B cell (primary cell): ENCODE measurements at regions not wholly inside any gene's neighbourhood (a gene's known extent, or its start where the extent isn't known, plus 50 kb on each side); places are given as distances from the start of the nearest gene placed in this dataset.

Source experiments
- ATAC-seq: fragments of 200-7000 bp; cut with Tn5 transposase; one replicate; pipeline ENCODE4 v1.10.0; 2021; ENCODE audit warnings: low read depth, mild to moderate bottlenecking, moderate number of reproducible peaks, moderate library complexity
- CTCF ChIA-PET: fragments of 350-600 bp; sonication (Branson Sonifier 250); formaldehyde crosslinking; loops from one replicate; lab custom pipeline; 2021; ENCODE audit warnings: antibody characterized with exemption, inconsistent platforms; lab: Charles Lee
- POLR2A ChIA-PET: fragments of 350-600 bp; sonication (Branson Sonifier 250); formaldehyde crosslinking; loops from one replicate; lab custom pipeline; 2021; ENCODE audit warnings: antibody characterized with exemption; lab: Charles Lee
- DNase-seq: peaks from one replicate; pipeline ENCODE4 v3.0.0; 2013
- H2AFZ ChIP-seq: 2 replicates; pipeline ENCODE4 v1.6.1; 2012; ENCODE audit warnings: mild to moderate bottlenecking, low read depth, low read length; ENCODE audit not compliant: insufficient read depth, poor library complexity, severe bottlenecking
- H3K27ac ChIP-seq, 2 donors: 1 replicate in 1 of 2; 2 replicates in 1 of 2; pipeline ENCODE4 v1.5.1; 2012 to 2013; ENCODE audit warnings: low read length in 2 of 2, mild to moderate bottlenecking in 2 of 2, moderate library complexity in 1 of 2
- H3K27me3 ChIP-seq, 4 experiments: fragments of 200-600 bp in 1 of 4; sonication (generic) in 1 of 4; replicated peaks in 1 of 4; 1 replicate in 2 of 4; 2 replicates in 2 of 4; pipeline versions ENCODE4 v1.6.1 to v1.7.0; 2013 to 2016; ENCODE audit warnings: low read length in 3 of 4, mild to moderate bottlenecking in 2 of 4, mixed read lengths in 1 of 4, moderate library complexity in 1 of 4; ENCODE audit not compliant: insufficient read depth in 4 of 4, control insufficient read depth in 3 of 4; ENCODE audit errors: control extremely low read depth in 1 of 4
- H3K36me3 ChIP-seq, 2 experiments: replicated peaks in 1 of 2; 1 replicate in 1 of 2; 2 replicates in 1 of 2; pipeline versions ENCODE4 v1.6.1 to v1.7.1; 2013; ENCODE audit warnings: low read length in 1 of 2; ENCODE audit not compliant: insufficient read depth in 2 of 2, control insufficient read depth in 1 of 2; ENCODE audit errors: control extremely low read depth in 1 of 2, extremely low read depth in 1 of 2
- H3K4me1 ChIP-seq, 2 donors: fragments of 200-600 bp in 1 of 2; sonication (generic) in 1 of 2; 1 replicate in 1 of 2; 2 replicates in 1 of 2; pipeline versions ENCODE4 v1.5.1 to v1.6.1; 2013 to 2017; ENCODE audit warnings: low read length in 2 of 2; ENCODE audit not compliant: control insufficient read depth in 2 of 2, insufficient read depth in 2 of 2
- H3K4me2 ChIP-seq: replicated peaks from 2 replicates; pipeline ENCODE3; 2012; ENCODE audit warnings: mild to moderate bottlenecking, low read depth, low read length; ENCODE audit not compliant: poor library complexity, severe bottlenecking
- H3K4me3 ChIP-seq, 5 experiments: fragments of 200-600 bp in 1 of 5; sonication (generic) in 1 of 5; 1 replicate in 3 of 5; 2 replicates in 2 of 5; pipeline versions ENCODE4 v1.5.1 to v1.7.0; 2011 to 2016; ENCODE audit warnings: low read length in 4 of 5, mild to moderate bottlenecking in 4 of 5, low read depth in 2 of 5, control low read depth in 1 of 5, moderate library complexity in 1 of 5; ENCODE audit not compliant: insufficient read depth in 1 of 5; ENCODE audit errors: control extremely low read depth in 1 of 5, extremely low read depth in 1 of 5
- H3K79me2 ChIP-seq: fragments of 200-600 bp; sonication (generic); one replicate; pipeline ENCODE4 v1.6.0; 2016; ENCODE audit warnings: low read length; ENCODE audit not compliant: control insufficient read depth, insufficient read depth
- H3K9ac ChIP-seq: fragments of 200-600 bp; sonication (generic); 2 replicates; pipeline ENCODE4 v1.6.1; 2017; ENCODE audit warnings: mild to moderate bottlenecking, low read length, moderate library complexity
- H3K9me3 ChIP-seq, 3 donors: one replicate each; pipeline versions ENCODE4 v1.6.1 to v1.7.1; 2013; ENCODE audit warnings: low read length in 2 of 3; ENCODE audit not compliant: control insufficient read depth in 2 of 3, insufficient read depth in 1 of 3; ENCODE audit errors: control extremely low read depth in 1 of 3
- H4K20me1 ChIP-seq: 2 replicates; pipeline ENCODE4 v1.6.0; 2012; ENCODE audit warnings: mild to moderate bottlenecking, low read length; ENCODE audit not compliant: insufficient read depth, control insufficient read depth, poor library complexity, severe bottlenecking
- H3K27ac Mint-ChIP-seq: one replicate; pipeline ENCODE4 v1.8.0; 2021; ENCODE audit warnings: mixed read lengths
- H3K27me3 Mint-ChIP-seq: one replicate; pipeline ENCODE4 v1.8.0; 2021; ENCODE audit warnings: mixed read lengths
- H3K4me1 Mint-ChIP-seq: one replicate; pipeline ENCODE4 v1.8.0; 2021; ENCODE audit warnings: mixed read lengths
- H3K4me3 Mint-ChIP-seq: one replicate; pipeline ENCODE4 v1.8.0; 2021; ENCODE audit warnings: mixed read lengths
- H3K9me3 Mint-ChIP-seq: one replicate; pipeline ENCODE4 v1.8.0; 2022; ENCODE audit warnings: mixed read lengths; ENCODE audit not compliant: insufficient read depth
- EZH2 ChIP-seq: IDR thresholded peaks from 2 replicates; pipeline ENCODE4 v1.6.1; 2012; ENCODE audit warnings: borderline replicate concordance, low read depth, mild to moderate bottlenecking, moderate library complexity, low read length; ENCODE audit not compliant: insufficient read depth, poor library complexity, severe bottlenecking
- WGBS: methylation state at CpG from one replicate; pipeline ENCODE4 v1.1.5; 2013; ENCODE audit warnings: missing lambda C conversion rate; ENCODE audit not compliant: insufficient coverage; 5-methylcytosine and 5-hydroxymethylcytosine counted together
- intact Hi-C: fragments of 100-400 bp; cut with micrococcal nuclease; formaldehyde crosslinking; loops from one replicate; pipeline ENCODE4 v1.10.0; 2022
- TF ChIP-seq, protein P1 (sequence below): fragments of 200-600 bp; IDR thresholded peaks from one replicate; pipeline ENCODE4 v1.8.0; 2022; ENCODE audit warnings: antibody characterized with exemption, mild to moderate bottlenecking

DNA sequence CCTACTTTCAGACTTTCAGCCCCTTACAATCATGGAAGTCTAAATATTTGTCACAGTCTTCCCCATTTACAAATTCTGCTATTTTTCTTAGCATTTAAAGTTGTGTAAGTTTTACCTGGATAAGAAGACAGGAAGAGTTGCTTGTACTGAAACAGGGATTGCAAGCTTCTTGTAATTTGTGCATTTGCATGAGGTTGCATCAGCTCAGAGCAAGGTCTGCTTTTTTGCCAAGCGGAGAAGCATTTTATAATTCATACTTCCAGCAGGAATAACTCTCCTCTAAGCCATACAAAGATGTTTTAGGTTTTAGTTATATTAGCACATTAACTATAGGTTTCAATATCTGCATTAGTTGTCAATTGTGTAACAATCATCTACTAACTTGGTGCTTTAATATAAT lies 922.0 kb upstream of the PABPC4L start:
- no peak for DNase-seq

DNA sequence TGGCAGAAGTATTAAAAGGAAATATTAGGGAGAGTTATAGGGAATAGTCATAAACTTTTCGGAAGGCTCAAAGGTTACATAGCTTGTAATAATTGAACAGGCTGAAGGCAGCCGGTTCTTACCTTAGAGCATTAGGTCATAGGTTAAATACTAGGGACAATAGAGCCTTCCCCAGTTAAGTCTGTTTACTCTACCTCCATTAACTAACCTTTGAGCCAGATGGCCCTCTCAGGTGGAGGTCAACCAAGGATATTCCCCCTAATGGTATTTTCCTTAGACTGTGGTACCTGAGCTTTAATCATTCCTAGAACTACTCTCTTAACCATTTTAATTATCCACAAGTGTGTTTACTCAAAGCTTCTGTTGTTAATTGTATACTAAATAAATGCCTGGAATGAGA lies 920.9 kb upstream of the PABPC4L start:
- Histone ChIP-seq H2AFZ (no peak overlapping the region), H3K9me3 (no peaks in the 10 kb centered on the region), H3K27me3 (no peaks in the 10 kb centered on the region), H3K36me3 (no peaks in the 10 kb centered on the region), H3K79me2 (no peaks in the 10 kb centered on the region), H4K20me1 (no peaks in the 10 kb centered on the region), H3K27ac (no peak overlapping the region), H3K4me1 (no peaks in the 10 kb centered on the region), H3K4me3 (no peak overlapping the region), H3K9ac (no peak overlapping the region), H3K4me2 (no peak overlapping the region)
- H3K4me1 Mint-ChIP-seq: no peaks in the 10 kb centered on the region
- ChIA-PET POLR2A (no interaction called here), CTCF (no interaction called here)
- WGBS: 100% methylated on average over 1 of the region's 2 CpGs
- H3K9me3 Mint-ChIP-seq: no peaks in the 10 kb centered on the region
- no peak overlapping the region for H3K4me3 Mint-ChIP-seq
- ATAC-seq: no peak
- intact Hi-C loops: no loop called here
- TF ChIP-seq, protein P1, sequence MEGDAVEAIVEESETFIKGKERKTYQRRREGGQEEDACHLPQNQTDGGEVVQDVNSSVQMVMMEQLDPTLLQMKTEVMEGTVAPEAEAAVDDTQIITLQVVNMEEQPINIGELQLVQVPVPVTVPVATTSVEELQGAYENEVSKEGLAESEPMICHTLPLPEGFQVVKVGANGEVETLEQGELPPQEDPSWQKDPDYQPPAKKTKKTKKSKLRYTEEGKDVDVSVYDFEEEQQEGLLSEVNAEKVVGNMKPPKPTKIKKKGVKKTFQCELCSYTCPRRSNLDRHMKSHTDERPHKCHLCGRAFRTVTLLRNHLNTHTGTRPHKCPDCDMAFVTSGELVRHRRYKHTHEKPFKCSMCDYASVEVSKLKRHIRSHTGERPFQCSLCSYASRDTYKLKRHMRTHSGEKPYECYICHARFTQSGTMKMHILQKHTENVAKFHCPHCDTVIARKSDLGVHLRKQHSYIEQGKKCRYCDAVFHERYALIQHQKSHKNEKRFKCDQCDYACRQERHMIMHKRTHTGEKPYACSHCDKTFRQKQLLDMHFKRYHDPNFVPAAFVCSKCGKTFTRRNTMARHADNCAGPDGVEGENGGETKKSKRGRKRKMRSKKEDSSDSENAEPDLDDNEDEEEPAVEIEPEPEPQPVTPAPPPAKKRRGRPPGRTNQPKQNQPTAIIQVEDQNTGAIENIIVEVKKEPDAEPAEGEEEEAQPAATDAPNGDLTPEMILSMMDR: no peak
- TF ChIP-seq EZH2: no peak
- DNase-seq: no peak
- no peak overlapping the region for H3K27ac Mint-ChIP-seq
- no peaks in the 10 kb centered on the region for H3K27me3 Mint-ChIP-seq

More for the DNA sequence above, 922.0 kb upstream of the PABPC4L start:
- no peaks in the 10 kb centered on the region for H3K4me1 ChIP-seq
- no peak overlapping the region for H3K4me2 ChIP-seq
- POLR2A ChIA-PET: no interaction called here
- H3K36me3 ChIP-seq: no peaks in the 10 kb centered on the region
- no peaks in the 10 kb centered on the region for H4K20me1 ChIP-seq
- H2AFZ ChIP-seq: no peak overlapping the region
- H3K4me3 ChIP-seq: no peak overlapping the region
- no peaks in the 10 kb centered on the region for H3K9me3 ChIP-seq
- CTCF ChIA-PET: no interaction called here
- no peak for ATAC-seq
- no peaks in the 10 kb centered on the region for H3K27me3 ChIP-seq
- Mint-ChIP-seq H3K4me1 (no peaks in the 10 kb centered on the region), H3K27ac (no peak overlapping the region), H3K9me3 (no peaks in the 10 kb centered on the region), H3K4me3 (no peak overlapping the region), H3K27me3 (no peaks in the 10 kb centered on the region)
- no peaks in the 10 kb centered on the region for H3K79me2 ChIP-seq
- no CpG with 5 or more reads among the region's 1 CpG for WGBS
- no peak overlapping the region for H3K9ac ChIP-seq
- intact Hi-C loops: no loop called here
- TF ChIP-seq, protein P1: no peak
- no peak for TF ChIP-seq EZH2
- no peak overlapping the region for H3K27ac ChIP-seq
